ENCODE measurements at regions not wholly inside any gene's neighbourhood (a gene's known extent, or its start where the extent isn't known, plus 50 kb on each side); places are given as distances from the start of the nearest gene placed in this dataset.
"Not testable (repeated sequence)": the region's sequence is repeated elsewhere in the genome, so short reads cannot be mapped to it uniquely, and the experiment has no call there.

GRCh38 chr2:242056026-242056425, 186.5 kb downstream of the RTP5 start:
- ChIA-PET POLR2A (no interaction called here), CTCF (no interaction called here)
- no peaks in the 10 kb centered on the region for H3K4me1 Mint-ChIP-seq
- DNase-seq: peak; percentile 0
- H3K27me3 Mint-ChIP-seq: peaks cover 40% of the 10 kb centered on the region
- H3K9me3 Mint-ChIP-seq: no peaks in the 10 kb centered on the region
- H3K36me3 Mint-ChIP-seq (ENCODE audit: low read depth): no peaks in the 10 kb centered on the region
- H3K4me3 Mint-ChIP-seq: no peak overlapping the region
- H3K27ac Mint-ChIP-seq: no peak overlapping the region

- H3K4me1 Mint-ChIP-seq: no peaks in the 10 kb centered on the region
- H3K4me3 Mint-ChIP-seq: no peak overlapping the region
- CTCF ChIA-PET: no interaction called here
- H3K27me3 Mint-ChIP-seq: peaks cover 35% of the 10 kb centered on the region
- no peak overlapping the region for H3K27ac Mint-ChIP-seq
- DNase-seq: peak; percentile 4
- POLR2A ChIA-PET: no interaction called here
- no peaks in the 10 kb centered on the region for H3K9me3 Mint-ChIP-seq
- H3K36me3 Mint-ChIP-seq (ENCODE audit: low read depth): no peaks in the 10 kb centered on the region
Measured at GRCh38 chr2:242056785-242057184, 187.3 kb downstream of the RTP5 start.

GRCh38 chr2:242057379-242058040, 188.0 kb downstream of the RTP5 start:
- Mint-ChIP-seq H3K4me1 (no peaks in the 10 kb centered on the region), H3K4me3 (no peak overlapping the region), H3K27me3 (peaks cover 31% of the 10 kb centered on the region), H3K27ac (no peak overlapping the region), H3K9me3 (no peaks in the 10 kb centered on the region), H3K36me3 (ENCODE audit: low read depth) (no peaks in the 10 kb centered on the region)
- ChIA-PET CTCF (no interaction called here), POLR2A (no interaction called here)
- DNase-seq: no peak

- no peaks in the 10 kb centered on the region for H3K4me1 Mint-ChIP-seq
- POLR2A ChIA-PET: no interaction called here
Measured at GRCh38 chr2:242058116-242058680, 188.7 kb downstream of the RTP5 start.

GRCh38 chr2:242059566-242059965, 190.0 kb downstream of the RTP5 start:
- H3K4me3 Mint-ChIP-seq: no peak overlapping the region
- ChIA-PET CTCF (no interaction called here), POLR2A (no interaction called here)
- no peaks in the 10 kb centered on the region for H3K9me3 Mint-ChIP-seq
- DNase-seq: no peak
- H3K27ac Mint-ChIP-seq: no peak overlapping the region
- no peaks in the 10 kb centered on the region for H3K4me1 Mint-ChIP-seq
- no peaks in the 10 kb centered on the region for H3K36me3 Mint-ChIP-seq (ENCODE audit: low read depth)
- H3K27me3 Mint-ChIP-seq: peaks cover 21% of the 10 kb centered on the region

More at GRCh38 chr2:242058116-242058680, 188.7 kb downstream of the RTP5 start:
- CTCF ChIA-PET: no interaction called here
- Mint-ChIP-seq H3K9me3 (no peaks in the 10 kb centered on the region), H3K4me3 (no peak overlapping the region), H3K27me3 (peaks cover 27% of the 10 kb centered on the region), H3K36me3 (ENCODE audit: low read depth) (no peaks in the 10 kb centered on the region), H3K27ac (no peak overlapping the region)
- peak; percentile 9 for DNase-seq

GRCh38 chr2:242060212-242060835, 190.8 kb downstream of the RTP5 start:
- peaks cover under 1% of the 10 kb centered on the region for H3K4me1 Mint-ChIP-seq
- H3K4me3 Mint-ChIP-seq: no peak overlapping the region
- no peaks in the 10 kb centered on the region for H3K9me3 Mint-ChIP-seq
- DNase-seq: peak; percentile 9
- CTCF ChIA-PET: interaction anchor here (1.1 kb wide), 1 partner anchor 109 kb away, joined by 3 read pairs; no protein-coding TSS in a partner anchor
- POLR2A ChIA-PET: no interaction called here
- H3K36me3 Mint-ChIP-seq (ENCODE audit: low read depth): no peaks in the 10 kb centered on the region
- H3K27me3 Mint-ChIP-seq: peaks cover 19% of the 10 kb centered on the region
- H3K27ac Mint-ChIP-seq: no peak overlapping the region

- POLR2A ChIA-PET, H3K4me3 Mint-ChIP-seq: not testable (repeated sequence)
Measured at GRCh38 chr2:242061930-242062329, 192.4 kb downstream of the RTP5 start.

GRCh38 chr2:242063436-242063835, 193.9 kb downstream of the RTP5 start:
- ChIA-PET POLR2A (no interaction called here), CTCF (no interaction called here)
- Mint-ChIP-seq H3K4me3 (no peak overlapping the region), H3K9me3 (no peaks in the 10 kb centered on the region), H3K4me1 (peaks cover 3% of the 10 kb centered on the region), H3K36me3 (ENCODE audit: low read depth) (no peaks in the 10 kb centered on the region), H3K27me3 (peaks cover 21% of the 10 kb centered on the region), H3K27ac (no peak overlapping the region)
- no peak for DNase-seq

More at GRCh38 chr2:242061930-242062329, 192.4 kb downstream of the RTP5 start:
- H3K4me1 Mint-ChIP-seq; H3K9me3 Mint-ChIP-seq; H3K36me3 Mint-ChIP-seq (ENCODE audit: low read depth); CTCF ChIA-PET; H3K27ac Mint-ChIP-seq: not testable (repeated sequence)
- H3K27me3 Mint-ChIP-seq: peaks cover 23% of the 10 kb centered on the region
- DNase-seq: peak; percentile 1

GRCh38 chr2:242063850-242064249, 194.3 kb downstream of the RTP5 start:
- Mint-ChIP-seq H3K4me3 (no peak overlapping the region), H3K36me3 (ENCODE audit: low read depth) (no peaks in the 10 kb centered on the region), H3K27me3 (peaks cover 23% of the 10 kb centered on the region), H3K9me3 (no peaks in the 10 kb centered on the region), H3K27ac (no peak overlapping the region), H3K4me1 (peaks cover 3% of the 10 kb centered on the region)
- ChIA-PET CTCF (no interaction called here), POLR2A (no interaction called here)
- DNase-seq: no peak

GRCh38 chr2:242064364-242065250, 195.1 kb downstream of the RTP5 start:
- POLR2A ChIA-PET: no interaction called here
- H3K4me1 Mint-ChIP-seq: peaks cover 3% of the 10 kb centered on the region

GRCh38 chr2:242065426-242065825, 195.9 kb downstream of the RTP5 start:
- no peak overlapping the region for H3K4me3 Mint-ChIP-seq
- ChIA-PET POLR2A (no interaction called here), CTCF (no interaction called here)
- H3K36me3 Mint-ChIP-seq (ENCODE audit: low read depth): no peaks in the 10 kb centered on the region
- H3K9me3 Mint-ChIP-seq: no peaks in the 10 kb centered on the region
- H3K4me1 Mint-ChIP-seq: peaks cover 3% of the 10 kb centered on the region
- no peak for DNase-seq
- no peak overlapping the region for H3K27ac Mint-ChIP-seq
- H3K27me3 Mint-ChIP-seq: peaks cover 17% of the 10 kb centered on the region

More at GRCh38 chr2:242064364-242065250, 195.1 kb downstream of the RTP5 start:
- no peaks in the 10 kb centered on the region for H3K9me3 Mint-ChIP-seq
- peaks cover 18% of the 10 kb centered on the region for H3K27me3 Mint-ChIP-seq
- no peaks in the 10 kb centered on the region for H3K36me3 Mint-ChIP-seq (ENCODE audit: low read depth)
- CTCF ChIA-PET: no interaction called here
- H3K4me3 Mint-ChIP-seq: no peak overlapping the region
- no peak overlapping the region for H3K27ac Mint-ChIP-seq
- no peak for DNase-seq

GRCh38 chr2:242069018-242069417, 199.5 kb downstream of the RTP5 start:
- ChIA-PET POLR2A (no interaction called here), CTCF (no interaction called here)
- Mint-ChIP-seq H3K27me3 (peaks cover 12% of the 10 kb centered on the region), H3K27ac (no peak overlapping the region), H3K9me3 (no peaks in the 10 kb centered on the region), H3K36me3 (ENCODE audit: low read depth) (no peaks in the 10 kb centered on the region), H3K4me3 (no peak overlapping the region), H3K4me1 (peaks cover 3% of the 10 kb centered on the region)
- DNase-seq: no peak

GRCh38 chr2:242069938-242070395, 200.4 kb downstream of the RTP5 start:
- H3K27ac Mint-ChIP-seq; H3K9me3 Mint-ChIP-seq; DNase-seq; POLR2A ChIA-PET; H3K4me1 Mint-ChIP-seq; H3K4me3 Mint-ChIP-seq; CTCF ChIA-PET; H3K36me3 Mint-ChIP-seq (ENCODE audit: low read depth): not testable (repeated sequence)
- H3K27me3 Mint-ChIP-seq: peaks cover 13% of the 10 kb centered on the region

All from activated CD4-positive, alpha-beta memory T cell treated with anti-CD3 and anti-CD28 coated beads, Interleukin-2, amount 10 ng/mL, durations not matched to agents 7 days and 5 days (primary cell).